ENCODE measurements at regions not wholly inside any gene's neighbourhood (a gene's known extent, or its start where the extent isn't known, plus 50 kb on each side); places are given as distances from the start of the nearest gene placed in this dataset.

DNA sequence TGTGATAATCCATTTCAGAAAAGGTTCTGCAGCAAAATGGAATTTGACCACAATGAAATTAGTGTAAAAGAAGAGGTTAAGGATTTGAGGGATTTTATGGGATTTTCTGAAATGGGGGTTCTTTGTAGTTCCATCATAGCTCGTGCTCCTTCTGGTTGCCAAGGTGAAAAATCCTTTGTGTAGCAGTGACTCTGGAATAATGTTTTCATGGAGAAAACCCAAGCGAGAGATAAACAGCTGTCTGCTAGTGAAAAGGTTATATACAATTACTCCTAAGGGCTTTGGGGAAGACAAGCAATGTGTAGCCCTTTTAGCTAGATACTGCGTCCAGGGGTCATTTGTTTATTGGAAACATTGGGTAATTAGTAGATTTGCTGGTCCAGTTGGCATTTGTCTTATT is 453.2 kb upstream of the DEPDC1 start:
- TF ChIP-seq, protein P1, sequence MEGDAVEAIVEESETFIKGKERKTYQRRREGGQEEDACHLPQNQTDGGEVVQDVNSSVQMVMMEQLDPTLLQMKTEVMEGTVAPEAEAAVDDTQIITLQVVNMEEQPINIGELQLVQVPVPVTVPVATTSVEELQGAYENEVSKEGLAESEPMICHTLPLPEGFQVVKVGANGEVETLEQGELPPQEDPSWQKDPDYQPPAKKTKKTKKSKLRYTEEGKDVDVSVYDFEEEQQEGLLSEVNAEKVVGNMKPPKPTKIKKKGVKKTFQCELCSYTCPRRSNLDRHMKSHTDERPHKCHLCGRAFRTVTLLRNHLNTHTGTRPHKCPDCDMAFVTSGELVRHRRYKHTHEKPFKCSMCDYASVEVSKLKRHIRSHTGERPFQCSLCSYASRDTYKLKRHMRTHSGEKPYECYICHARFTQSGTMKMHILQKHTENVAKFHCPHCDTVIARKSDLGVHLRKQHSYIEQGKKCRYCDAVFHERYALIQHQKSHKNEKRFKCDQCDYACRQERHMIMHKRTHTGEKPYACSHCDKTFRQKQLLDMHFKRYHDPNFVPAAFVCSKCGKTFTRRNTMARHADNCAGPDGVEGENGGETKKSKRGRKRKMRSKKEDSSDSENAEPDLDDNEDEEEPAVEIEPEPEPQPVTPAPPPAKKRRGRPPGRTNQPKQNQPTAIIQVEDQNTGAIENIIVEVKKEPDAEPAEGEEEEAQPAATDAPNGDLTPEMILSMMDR (IDR thresholded peaks at IDR 0.05; ENCODE audit: insufficient read depth, missing control alignments), result no peak
- DNase-seq (ENCODE audit: insufficient read length, low spot score) (no peak), FAIRE-seq (no peak)

DNA sequence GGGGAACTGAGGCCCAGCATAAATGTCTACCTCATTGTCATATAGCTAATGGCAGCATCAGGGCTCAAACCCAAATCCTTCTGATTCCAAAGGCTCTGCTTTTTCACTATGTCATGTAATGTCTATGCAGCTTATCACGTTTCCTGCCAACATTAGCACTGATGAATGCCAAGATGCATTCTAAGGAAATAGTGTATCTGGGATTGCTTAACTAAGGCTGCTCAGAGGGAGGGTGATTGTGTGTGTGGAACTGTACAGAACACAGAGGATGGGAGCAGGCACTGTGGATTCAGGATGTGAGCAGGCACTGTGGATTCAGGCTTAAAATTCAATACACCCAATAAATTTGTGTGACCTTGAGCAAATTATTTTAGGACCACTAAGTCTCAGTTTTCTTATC is 456.4 kb upstream of the DEPDC1 start:
- DNase-seq (ENCODE audit: insufficient read length, low spot score) (no peak), FAIRE-seq (no peak)
- TF ChIP-seq, protein P1 (IDR thresholded peaks at IDR 0.05; ENCODE audit: insufficient read depth, missing control alignments), result no peak

DNA sequence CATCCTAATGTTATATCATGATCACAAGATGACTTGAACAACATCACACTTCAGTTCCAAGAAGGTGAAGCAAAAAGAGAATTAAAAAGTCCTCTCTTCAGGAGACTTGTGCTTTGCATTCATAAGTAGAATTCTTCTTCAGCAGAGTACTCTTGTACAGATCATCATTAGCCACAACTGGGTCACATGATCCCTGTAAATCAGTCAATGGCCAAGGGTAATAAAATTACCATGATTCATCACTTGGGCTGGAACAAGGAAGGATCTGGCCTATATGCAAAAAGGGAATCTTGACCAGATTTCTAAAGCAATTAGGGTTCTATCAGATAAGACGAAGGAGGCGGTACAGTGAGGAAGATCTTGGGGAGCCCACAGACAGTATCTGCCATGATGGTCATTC is 458.0 kb upstream of the DEPDC1 start:
- TF ChIP-seq, protein P1 (IDR thresholded peaks at IDR 0.05; ENCODE audit: insufficient read depth, missing control alignments), result no peak
- DNase-seq (ENCODE audit: insufficient read length, low spot score), result no peak
- FAIRE-seq, result no peak

DNA sequence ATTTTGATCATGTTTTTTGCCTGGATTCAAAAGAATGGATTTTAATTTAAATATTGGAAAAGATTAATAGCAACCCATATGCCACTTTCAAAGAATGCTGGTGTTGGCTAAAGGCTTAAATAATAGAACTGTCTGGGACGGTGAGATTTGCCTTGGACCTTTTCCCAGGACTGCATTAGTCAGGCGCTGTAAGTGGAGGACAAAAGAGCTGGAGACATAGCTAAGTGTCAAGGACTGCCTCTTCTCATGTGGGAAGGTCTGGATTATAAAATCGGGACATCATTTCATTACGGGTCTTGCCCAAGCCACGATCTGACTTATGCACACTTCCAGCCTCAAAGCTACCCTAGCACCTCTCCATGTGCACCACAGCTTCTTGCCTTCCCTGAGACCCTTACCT is 458.5 kb upstream of the DEPDC1 start:
- FAIRE-seq (no peak), DNase-seq (ENCODE audit: insufficient read length, low spot score) (no peak)
- TF ChIP-seq, protein P1 (IDR thresholded peaks at IDR 0.05; ENCODE audit: insufficient read depth, missing control alignments), result no peak

DNA sequence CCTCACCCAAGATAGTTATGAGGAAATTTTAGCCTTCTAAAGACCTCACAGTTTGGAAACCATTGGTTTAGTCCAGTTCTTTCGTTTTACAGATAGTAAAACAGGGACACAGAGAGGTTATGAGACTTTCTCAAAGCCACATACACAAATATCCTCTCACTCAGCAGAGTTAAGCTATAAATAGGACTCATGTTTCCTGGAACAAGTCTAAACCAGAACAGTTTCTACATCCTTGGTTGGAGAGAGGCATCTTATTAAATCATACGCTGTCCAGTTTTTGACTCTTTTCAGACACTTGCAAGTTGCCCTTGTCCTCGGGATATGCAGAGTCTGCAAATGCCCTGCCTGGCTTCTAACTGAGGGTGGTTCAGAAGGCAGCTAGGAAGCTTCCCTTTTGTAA is 462.1 kb upstream of the DEPDC1 start:
- DNase-seq (ENCODE audit: insufficient read length, low spot score) (no peak), FAIRE-seq (no peak)
- TF ChIP-seq, protein P1 (IDR thresholded peaks at IDR 0.05; ENCODE audit: insufficient read depth, missing control alignments), result no peak

DNA sequence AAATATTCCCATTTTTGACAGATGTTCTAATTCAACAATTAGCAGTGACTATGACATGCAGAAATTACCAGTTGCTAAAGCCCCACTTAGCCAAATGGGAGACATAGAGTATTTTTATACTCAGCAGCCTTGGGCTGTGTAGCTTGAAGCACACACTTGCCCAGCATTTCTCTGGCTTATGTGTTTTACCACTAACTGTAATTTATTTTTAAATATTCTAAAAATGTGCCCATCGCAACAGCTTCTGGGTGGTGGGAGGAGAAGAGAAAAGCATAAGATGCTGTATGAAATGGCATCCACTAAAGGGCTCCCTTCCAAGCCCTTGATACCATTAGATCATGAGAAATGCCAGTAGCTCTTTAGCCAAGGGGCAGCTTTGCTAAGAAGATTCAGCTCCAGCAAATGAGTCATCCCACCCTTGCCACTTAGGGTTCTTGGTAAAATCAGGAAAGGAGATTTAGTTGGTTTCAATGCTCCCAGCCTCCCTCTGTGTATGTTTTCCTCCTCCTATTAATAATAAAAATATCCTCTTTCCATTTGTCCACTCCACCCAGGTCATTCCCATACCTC is 462.7 kb upstream of the DEPDC1 start:
- DNase-seq (ENCODE audit: insufficient read length, low spot score) (no peak), FAIRE-seq (no peak)
- TF ChIP-seq, protein P1 (IDR thresholded peaks at IDR 0.05; ENCODE audit: insufficient read depth, missing control alignments), result no peak

DNA sequence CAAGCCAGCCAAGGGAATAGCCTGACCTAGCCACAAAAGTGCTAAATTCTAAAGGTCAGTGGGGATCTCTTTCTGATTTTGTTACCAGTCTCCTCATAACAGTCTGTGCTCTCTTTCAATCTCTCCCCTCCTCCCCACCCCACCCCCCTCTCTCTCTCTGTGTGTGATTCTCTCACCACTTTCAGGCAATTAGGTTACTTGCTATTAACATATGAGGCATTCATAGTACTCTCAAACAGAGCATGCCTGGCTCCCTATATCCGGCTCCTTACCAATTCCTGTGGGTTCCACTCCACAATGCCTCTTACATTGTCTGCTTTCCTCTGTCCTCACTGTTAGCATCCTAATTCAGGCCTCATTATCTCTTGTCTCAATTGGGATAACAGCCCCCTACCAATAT is 464.3 kb upstream of the DEPDC1 start:
- DNase-seq (ENCODE audit: insufficient read length, low spot score), result no peak
- TF ChIP-seq, protein P1 (IDR thresholded peaks at IDR 0.05; ENCODE audit: insufficient read depth, missing control alignments), result no peak
- FAIRE-seq, result no peak

All from D721Med (cell line).